Mesenchymal stem cell (in vitro differentiated cells and primary cell): ENCODE measurements at regions not wholly inside any gene's neighbourhood (a gene's known extent, or its start where the extent isn't known, plus 50 kb on each side); places are given as distances from the start of the nearest gene placed in this dataset.
A peak's percentile ranks its signal among the peaks of the same experiment; 100 is the strongest.

Experiments
- DNase-seq: peaks from one replicate; pipeline ENCODE4 v3.0.0-alpha.2; 2013
- H2AFZ ChIP-seq: one replicate; pipeline ENCODE4 v1.6.1; 2013; ENCODE audit warnings: low read depth, mild to moderate bottlenecking, control low read depth, inconsistent platforms, low read length, moderate library complexity
- H2AK5ac ChIP-seq: 2 replicates; pipeline ENCODE4 v1.6.1; 2013; ENCODE audit warnings: low read length, moderate library complexity, mild to moderate bottlenecking, inconsistent platforms; ENCODE audit not compliant: severe bottlenecking
- H2BK120ac ChIP-seq: one replicate; pipeline ENCODE4 v1.6.1; 2013; ENCODE audit warnings: low read depth, mild to moderate bottlenecking, inconsistent platforms, low read length, moderate library complexity
- H2BK12ac ChIP-seq, 2 experiments: one replicate each; pipeline ENCODE4 v1.6.1; 2013; ENCODE audit warnings: inconsistent platforms in 2 of 2, low read length in 2 of 2, mild to moderate bottlenecking in 2 of 2, moderate library complexity in 2 of 2, control low read depth in 1 of 2
- H2BK15ac ChIP-seq: one replicate; pipeline ENCODE4 v1.6.1; 2013; ENCODE audit warnings: mild to moderate bottlenecking, low read depth, inconsistent platforms; ENCODE audit not compliant: poor library complexity, severe bottlenecking
- H2BK5ac ChIP-seq: 2 replicates; pipeline ENCODE4 v1.6.1; 2013; ENCODE audit warnings: low read depth, mild to moderate bottlenecking, low read length, control low read depth, inconsistent platforms; ENCODE audit not compliant: poor library complexity, severe bottlenecking
- H3K14ac ChIP-seq, 2 experiments: one replicate each; pipeline ENCODE4 v1.6.1; 2013; ENCODE audit warnings: inconsistent platforms in 2 of 2, low read length in 2 of 2, control low read depth in 1 of 2, mild to moderate bottlenecking in 1 of 2, moderate library complexity in 1 of 2
- H3K18ac ChIP-seq, 2 experiments: one replicate each; pipeline ENCODE4 v1.6.1; 2013; ENCODE audit warnings: inconsistent platforms in 2 of 2, low read length in 2 of 2, control low read depth in 1 of 2, low read depth in 1 of 2, mild to moderate bottlenecking in 1 of 2
- H3K23ac ChIP-seq, 2 experiments: one replicate each; pipeline ENCODE4 v1.6.1; 2013; ENCODE audit warnings: inconsistent platforms in 2 of 2, low read length in 2 of 2, mild to moderate bottlenecking in 2 of 2, moderate library complexity in 2 of 2, control low read depth in 1 of 2
- H3K27ac ChIP-seq: 2 replicates; pipeline ENCODE4 v1.5.1; 2013; ENCODE audit warnings: mild to moderate bottlenecking, moderate library complexity, low read length, control low read depth, inconsistent platforms; ENCODE audit not compliant: poor library complexity, severe bottlenecking
- H3K27me3 ChIP-seq, 2 experiments: 2 replicates each; pipeline versions ENCODE4 v1.6.1 to v1.7.0; 2013; ENCODE audit warnings: low read length in 2 of 2, mild to moderate bottlenecking in 2 of 2, moderate library complexity in 2 of 2, control low read depth in 1 of 2, inconsistent platforms in 1 of 2; ENCODE audit not compliant: control insufficient read depth in 1 of 2, insufficient read depth in 1 of 2
- H3K36me3 ChIP-seq, 2 experiments: 2 replicates each; pipeline versions ENCODE4 v1.6.1 to v1.7.0; 2013; ENCODE audit warnings: low read length in 2 of 2, control low read depth in 1 of 2, inconsistent platforms in 1 of 2, low read depth in 1 of 2, mild to moderate bottlenecking in 1 of 2; ENCODE audit not compliant: insufficient read depth in 2 of 2, control insufficient read depth in 1 of 2
- H3K4ac ChIP-seq, 2 experiments: one replicate each; pipeline ENCODE4 v1.6.1; 2013; ENCODE audit warnings: inconsistent platforms in 2 of 2, low read length in 2 of 2, mild to moderate bottlenecking in 2 of 2, moderate library complexity in 2 of 2, control low read depth in 1 of 2, low read depth in 1 of 2
- H3K4me1 ChIP-seq: 2 replicates; pipeline ENCODE4 v1.6.1; 2013; ENCODE audit warnings: low read depth, low read length, control low read depth; ENCODE audit not compliant: control insufficient read depth, insufficient read depth
- H3K4me2 ChIP-seq: 2 replicates; pipeline ENCODE4 v1.6.1; 2013; ENCODE audit warnings: low read length, mild to moderate bottlenecking, inconsistent platforms; ENCODE audit not compliant: poor library complexity, severe bottlenecking
- H3K4me3 ChIP-seq, 2 experiments: 2 replicates each; pipeline versions ENCODE4 v1.5.1 to v1.7.0; 2013; ENCODE audit warnings: low read length in 2 of 2, mild to moderate bottlenecking in 2 of 2, control low read depth in 1 of 2, low read depth in 1 of 2; ENCODE audit not compliant: insufficient read depth in 1 of 2
- H3K79me1 ChIP-seq: replicated peaks from 2 replicates; pipeline ENCODE4 v1.6.1; 2013; ENCODE audit warnings: mild to moderate bottlenecking, control low read depth, low read length, inconsistent platforms; ENCODE audit not compliant: poor library complexity, severe bottlenecking
- H3K9ac ChIP-seq: 2 replicates; pipeline ENCODE4 v1.7.0; 2013; ENCODE audit warnings: mild to moderate bottlenecking, low read length, moderate library complexity
- H3K9me3 ChIP-seq: 2 replicates; pipeline ENCODE4 v1.7.0; 2013; ENCODE audit warnings: mild to moderate bottlenecking, low read length; ENCODE audit not compliant: control insufficient read depth
- H4K8ac ChIP-seq: one replicate; pipeline ENCODE4 v1.6.1; 2013; ENCODE audit warnings: inconsistent platforms, mild to moderate bottlenecking, low read length, moderate library complexity
- H4K91ac ChIP-seq: one replicate; pipeline ENCODE4 v1.6.1; 2013; ENCODE audit warnings: mild to moderate bottlenecking, low read length, inconsistent platforms
- WGBS: methylation state at CpG from one replicate; pipeline ENCODE4 v1.1.7; 2013; ENCODE audit warnings: mixed read lengths; 5-methylcytosine and 5-hydroxymethylcytosine counted together

- no peak overlapping the region for H2AK5ac ChIP-seq
- no peak overlapping the region for H3K23ac ChIP-seq
- no peak overlapping the region for H3K4ac ChIP-seq
- no peak overlapping the region for H3K14ac ChIP-seq
- peak; percentile 15 for DNase-seq
- no peak overlapping the region for H4K91ac ChIP-seq
- no peak overlapping the region for H3K4me2 ChIP-seq
- H3K4me1 ChIP-seq = no peaks in the 10 kb centered on the region
- no peak overlapping the region for H2BK15ac ChIP-seq
- H2BK5ac ChIP-seq = no peak overlapping the region
- H3K4me3 ChIP-seq = no peak overlapping the region
- no peak overlapping the region for H4K8ac ChIP-seq
- no peaks in the 10 kb centered on the region for H3K36me3 ChIP-seq
- no peak overlapping the region for H2AFZ ChIP-seq
- no peak overlapping the region for H2BK120ac ChIP-seq
- no peaks in the 10 kb centered on the region for H3K9me3 ChIP-seq
- WGBS = 25% methylated on average over 1 of the region's 1 CpG
- H2BK12ac ChIP-seq = no peak overlapping the region
- no peak overlapping the region for H3K18ac ChIP-seq
- no peaks in the 10 kb centered on the region for H3K79me1 ChIP-seq
- H3K9ac ChIP-seq = no peak overlapping the region
- H3K27me3 ChIP-seq = no peaks in the 10 kb centered on the region
- H3K27ac ChIP-seq = no peak overlapping the region
These were observed 117.1 kb upstream of the SPAG17 start for GRCh38 chr1:118302145-118302544.

- H3K9me3 ChIP-seq = no peaks in the 10 kb centered on the region
- H3K27ac ChIP-seq = no peak overlapping the region
- no peak overlapping the region for H3K4me3 ChIP-seq
- H2BK120ac ChIP-seq = no peak overlapping the region
- H3K23ac ChIP-seq = no peak overlapping the region
- no peak overlapping the region for H2AK5ac ChIP-seq
- H3K36me3 ChIP-seq = no peaks in the 10 kb centered on the region
- no peak overlapping the region for H2AFZ ChIP-seq
- no peaks in the 10 kb centered on the region for H3K4me1 ChIP-seq
- H4K91ac ChIP-seq = no peak overlapping the region
- DNase-seq = no peak
- H4K8ac ChIP-seq = no peak overlapping the region
- no peak overlapping the region for H3K18ac ChIP-seq
- no peak overlapping the region for H2BK12ac ChIP-seq
- H3K4ac ChIP-seq = no peak overlapping the region
- no peak overlapping the region for H2BK15ac ChIP-seq
- no peak overlapping the region for H3K14ac ChIP-seq
- no peak overlapping the region for H2BK5ac ChIP-seq
- H3K27me3 ChIP-seq = no peaks in the 10 kb centered on the region
- H3K9ac ChIP-seq = no peak overlapping the region
- no peaks in the 10 kb centered on the region for H3K79me1 ChIP-seq
- no peak overlapping the region for H3K4me2 ChIP-seq
These were observed 115.8 kb upstream of the SPAG17 start for GRCh38 chr1:118300808-118301207.

- H3K9ac ChIP-seq = no peak overlapping the region
- H2BK120ac ChIP-seq = no peak overlapping the region
- H3K27ac ChIP-seq = no peak overlapping the region
- H2AFZ ChIP-seq = no peak overlapping the region
- H3K4ac ChIP-seq = no peak overlapping the region
- no peaks in the 10 kb centered on the region for H3K79me1 ChIP-seq
- no peaks in the 10 kb centered on the region for H3K9me3 ChIP-seq
- DNase-seq = no peak
- 41% methylated on average over 5 of the region's 5 CpGs for WGBS
- H3K27me3 ChIP-seq = no peaks in the 10 kb centered on the region
- H3K23ac ChIP-seq = no peak overlapping the region
- no peak overlapping the region for H3K4me3 ChIP-seq
- H2AK5ac ChIP-seq = no peak overlapping the region
- H3K4me1 ChIP-seq = peaks cover 2% of the 10 kb centered on the region
- H4K91ac ChIP-seq = no peak overlapping the region
- H2BK5ac ChIP-seq = no peak overlapping the region
- H4K8ac ChIP-seq = no peak overlapping the region
- no peak overlapping the region for H3K14ac ChIP-seq
- H3K36me3 ChIP-seq = no peaks in the 10 kb centered on the region
- no peak overlapping the region for H3K4me2 ChIP-seq
- no peak overlapping the region for H2BK12ac ChIP-seq
- no peak overlapping the region for H3K18ac ChIP-seq
- no peak overlapping the region for H2BK15ac ChIP-seq
These were observed 113.4 kb upstream of the SPAG17 start for GRCh38 chr1:118298397-118298796.

GRCh38 chr1:118297521-118297920, 112.5 kb upstream of the SPAG17 start:
- Histone ChIP-seq H3K27ac (no peak overlapping the region), H2BK12ac (no peak overlapping the region), H3K14ac (no peak overlapping the region), H3K18ac (no peak overlapping the region), H2AFZ (no peak overlapping the region), H2AK5ac (no peak overlapping the region), H3K23ac (no peak overlapping the region), H3K9me3 (no peaks in the 10 kb centered on the region), H2BK5ac (no peak overlapping the region), H2BK15ac (no peak overlapping the region), H3K27me3 (no peaks in the 10 kb centered on the region), H3K4ac (no peak overlapping the region), H2BK120ac (no peak overlapping the region), H3K4me2 (no peak overlapping the region), H3K9ac (no peak overlapping the region), H3K36me3 (no peaks in the 10 kb centered on the region), H3K4me3 (no peak overlapping the region), H3K79me1 (no peaks in the 10 kb centered on the region), H4K8ac (no peak overlapping the region), H3K4me1 (peaks cover 2% of the 10 kb centered on the region), H4K91ac (no peak overlapping the region)
- no peak for DNase-seq
